Breast epithelium (tissue), 4 donors: ENCODE measurements at regions not wholly inside any gene's neighbourhood (a gene's known extent, or its start where the extent isn't known, plus 50 kb on each side); places are given as distances from the start of the nearest gene placed in this dataset.
A peak's percentile ranks its signal among the peaks of the same experiment; 100 is the strongest.

ENCODE experiments used
- DNase-seq, 2 donors: peaks; one replicate each; pipeline ENCODE4 v3.0.0-alpha.2; 2019; ENCODE audit warnings: low spot score in 2 of 2
- H3K27ac ChIP-seq, 2 donors: fragments of 200-600 bp; sonication (generic) in 1 of 2; one replicate each; pipeline ENCODE4 v1.5.1; 2016 to 2019; ENCODE audit warnings: mild to moderate bottlenecking in 1 of 2
- H3K27me3 ChIP-seq, 2 donors: fragments of 200-600 bp; sonication (generic) in 1 of 2; one replicate each; pipeline versions ENCODE4 v1.5.1 to v1.6.0; 2017 to 2019; ENCODE audit warnings: control low read depth in 1 of 2, mild to moderate bottlenecking in 1 of 2
- H3K36me3 ChIP-seq: fragments of 200-600 bp; one replicate; pipeline ENCODE4 v1.5.1; 2019
- H3K4me1 ChIP-seq, 2 donors: fragments of 200-600 bp; sonication (generic); one replicate each; pipeline ENCODE4 v1.5.1; 2016 to 2019; ENCODE audit warnings: control low read depth in 1 of 2
- H3K4me3 ChIP-seq, 3 donors: fragments of 200-600 bp; sonication (generic); 1 replicate in 2 of 3; 2 replicates in 1 of 3; pipeline ENCODE4 v1.5.1; 2016 to 2019; ENCODE audit warnings: mild to moderate bottlenecking in 3 of 3, moderate library complexity in 2 of 3
- H3K9me3 ChIP-seq, 2 donors: fragments of 200-600 bp; sonication (generic) in 1 of 2; one replicate each; pipeline ENCODE4 v1.5.1; 2016 to 2019; ENCODE audit warnings: control low read depth in 1 of 2
- POLR2A ChIP-seq: fragments of 450-650 bp; IDR thresholded peaks from one replicate; pipeline ENCODE4 v1.6.1; 2016; ENCODE audit warnings: antibody characterized with exemption, mild to moderate bottlenecking, moderate library complexity
- POLR2AphosphoS5 ChIP-seq, 3 donors: sonication (generic); formaldehyde crosslinking; IDR thresholded peaks; one replicate each; pipeline ENCODE4 v1.6.1; 2017; ENCODE audit warnings: antibody characterized with exemption in 3 of 3
- intact Hi-C: fragments of 100-400 bp; cut with DNase I; formaldehyde crosslinking; loops from one replicate; pipeline ENCODE4 v1.15.1; 2023; ENCODE audit warnings: low total_unique reads
- TF ChIP-seq, protein P1 (sequence below), 3 donors: fragments of 450-650 bp; IDR thresholded peaks; one replicate each; pipeline ENCODE4 v1.5.1; 2016 to 2017; ENCODE audit warnings: antibody characterized with exemption in 3 of 3, mild to moderate bottlenecking in 3 of 3, moderate library complexity in 3 of 3

DNA sequence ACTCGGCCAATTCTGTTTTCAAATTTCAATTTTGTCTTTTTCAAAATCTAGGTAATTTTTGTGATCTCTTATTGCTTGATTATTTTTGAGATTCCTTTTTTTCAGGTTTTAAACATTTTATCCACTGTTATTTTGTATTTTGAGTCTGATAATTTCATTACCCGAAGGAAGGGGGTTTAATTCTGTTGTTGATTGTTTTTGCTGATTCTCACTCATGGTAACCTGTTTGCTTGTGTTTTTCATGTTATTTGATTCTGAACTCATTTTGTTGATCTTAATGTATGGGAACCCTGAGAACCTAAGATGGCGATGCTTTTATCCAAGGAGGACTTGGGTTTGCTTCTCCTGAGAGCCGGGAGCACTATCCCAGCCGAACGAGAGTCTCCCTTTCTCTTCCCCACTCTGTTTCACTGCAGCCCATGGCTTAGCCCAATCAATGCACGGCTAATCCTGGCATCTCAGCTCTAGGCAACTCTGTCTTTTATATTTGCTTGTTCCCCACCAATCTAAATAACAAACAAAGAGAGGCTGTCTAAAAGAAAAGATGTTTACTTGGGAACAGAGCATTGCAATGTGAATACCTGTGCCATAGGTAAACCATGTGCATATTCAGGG is 73.2 kb upstream of the ZCCHC2 start:
- no peak for DNase-seq
- H3K36me3 ChIP-seq, result no peaks in the 10 kb centered on the region
- H3K4me1 ChIP-seq, result peaks cover 0 to 11% of the 10 kb centered on the region in 2 donors
- H3K27me3 ChIP-seq, result no peaks in the 10 kb centered on the region
- intact Hi-C loops, result no loop called here
- TF ChIP-seq POLR2AphosphoS5 (IDR thresholded peaks at IDR 0.05), result no peak
- TF ChIP-seq POLR2A, result no peak
- TF ChIP-seq, protein P1, sequence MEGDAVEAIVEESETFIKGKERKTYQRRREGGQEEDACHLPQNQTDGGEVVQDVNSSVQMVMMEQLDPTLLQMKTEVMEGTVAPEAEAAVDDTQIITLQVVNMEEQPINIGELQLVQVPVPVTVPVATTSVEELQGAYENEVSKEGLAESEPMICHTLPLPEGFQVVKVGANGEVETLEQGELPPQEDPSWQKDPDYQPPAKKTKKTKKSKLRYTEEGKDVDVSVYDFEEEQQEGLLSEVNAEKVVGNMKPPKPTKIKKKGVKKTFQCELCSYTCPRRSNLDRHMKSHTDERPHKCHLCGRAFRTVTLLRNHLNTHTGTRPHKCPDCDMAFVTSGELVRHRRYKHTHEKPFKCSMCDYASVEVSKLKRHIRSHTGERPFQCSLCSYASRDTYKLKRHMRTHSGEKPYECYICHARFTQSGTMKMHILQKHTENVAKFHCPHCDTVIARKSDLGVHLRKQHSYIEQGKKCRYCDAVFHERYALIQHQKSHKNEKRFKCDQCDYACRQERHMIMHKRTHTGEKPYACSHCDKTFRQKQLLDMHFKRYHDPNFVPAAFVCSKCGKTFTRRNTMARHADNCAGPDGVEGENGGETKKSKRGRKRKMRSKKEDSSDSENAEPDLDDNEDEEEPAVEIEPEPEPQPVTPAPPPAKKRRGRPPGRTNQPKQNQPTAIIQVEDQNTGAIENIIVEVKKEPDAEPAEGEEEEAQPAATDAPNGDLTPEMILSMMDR (IDR thresholded peaks at IDR 0.05), result no peak
- no peak overlapping the region for H3K4me3 ChIP-seq
- no peak overlapping the region for H3K27ac ChIP-seq
- no peaks in the 10 kb centered on the region for H3K9me3 ChIP-seq

DNA sequence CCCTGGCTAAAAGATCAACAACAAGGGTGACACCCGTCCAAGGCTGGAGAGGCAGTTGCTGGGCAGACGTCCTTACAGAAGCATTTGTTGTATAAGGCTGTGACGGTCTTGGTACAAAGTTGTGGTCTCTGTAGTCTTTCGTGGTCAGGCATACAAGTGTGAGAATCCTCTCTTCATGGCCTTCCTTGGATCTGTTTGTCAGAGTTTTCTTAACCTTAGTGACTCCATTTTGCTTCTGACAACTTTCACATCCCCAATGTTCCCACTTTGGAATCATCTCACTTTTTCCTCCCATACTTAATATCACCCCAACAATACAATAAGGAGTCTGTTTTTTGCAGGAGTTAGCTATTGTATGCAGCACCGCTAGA is 72.7 kb upstream of the ZCCHC2 start:
- peaks cover 0 to 11% of the 10 kb centered on the region in 2 donors for H3K4me1 ChIP-seq
- no peaks in the 10 kb centered on the region for H3K27me3 ChIP-seq
- peak overlapping the region in 1 of 2 donors; percentile 65 for H3K27ac ChIP-seq
- H3K9me3 ChIP-seq, result no peaks in the 10 kb centered on the region
- intact Hi-C loops, result no loop called here
- H3K4me3 ChIP-seq, result no peak overlapping the region
- DNase-seq, result no peak
- TF ChIP-seq POLR2A, result no peak
- TF ChIP-seq, protein P1 (IDR thresholded peaks at IDR 0.05), result no peak
- TF ChIP-seq POLR2AphosphoS5 (IDR thresholded peaks at IDR 0.05), result no peak
- no peaks in the 10 kb centered on the region for H3K36me3 ChIP-seq

DNA sequence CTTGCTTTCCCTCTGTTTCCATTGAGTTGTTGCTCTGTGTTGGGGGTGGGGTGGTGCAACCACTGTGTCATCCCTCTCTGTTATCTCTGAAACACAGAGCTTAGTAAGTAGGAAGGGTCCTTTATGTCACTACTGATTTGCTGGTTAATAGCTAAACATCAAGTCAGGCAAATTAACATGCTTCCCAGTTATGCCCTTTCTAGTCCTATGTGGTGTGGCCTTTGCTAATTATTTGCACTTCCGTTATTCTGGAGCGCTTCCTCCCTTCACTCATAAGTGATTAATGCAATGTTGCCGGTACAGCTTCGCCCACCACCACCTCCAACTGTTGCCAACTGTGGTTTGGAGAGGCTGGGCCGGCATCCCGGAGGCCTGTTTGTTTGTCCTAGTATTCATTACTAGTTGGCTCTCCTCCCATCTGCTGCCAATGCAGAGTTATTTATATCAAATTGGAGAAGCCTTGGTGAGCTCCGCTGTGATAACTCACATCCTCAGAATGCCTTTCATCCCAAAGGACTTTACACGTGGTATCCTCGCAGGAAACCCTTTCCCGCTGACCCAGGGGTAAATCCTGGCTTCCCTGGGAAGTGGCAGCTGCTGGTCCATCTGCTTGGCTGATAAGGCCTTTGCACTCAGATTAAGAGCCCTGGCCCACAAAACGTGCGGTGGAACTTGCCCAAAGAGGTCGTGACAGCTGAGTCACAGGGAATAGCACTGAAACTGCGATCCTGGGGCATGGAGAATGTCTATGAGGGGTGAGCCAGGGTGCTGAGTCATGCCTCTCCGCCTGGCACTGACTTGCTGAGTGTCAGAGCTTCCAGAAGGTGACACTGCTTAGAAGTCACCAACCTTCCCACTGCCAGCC is 72.0 kb upstream of the ZCCHC2 start:
- TF ChIP-seq POLR2AphosphoS5 (IDR thresholded peaks at IDR 0.05), result peak; percentile 11 to 68 (median 55)
- TF ChIP-seq, protein P1 (IDR thresholded peaks at IDR 0.05), result no peak
- H3K27ac ChIP-seq, result peak overlapping the region; percentile 38 to 65
- no peaks in the 10 kb centered on the region for H3K9me3 ChIP-seq
- no peaks in the 10 kb centered on the region for H3K36me3 ChIP-seq
- no peaks in the 10 kb centered on the region for H3K27me3 ChIP-seq
- intact Hi-C loops, result no loop called here
- H3K4me1 ChIP-seq, result peaks cover 0 to 11% of the 10 kb centered on the region in 2 donors
- peak; percentile 38 to 52 for DNase-seq
- H3K4me3 ChIP-seq, result peak overlapping the region in 1 of 3 donors; percentile 4

DNA sequence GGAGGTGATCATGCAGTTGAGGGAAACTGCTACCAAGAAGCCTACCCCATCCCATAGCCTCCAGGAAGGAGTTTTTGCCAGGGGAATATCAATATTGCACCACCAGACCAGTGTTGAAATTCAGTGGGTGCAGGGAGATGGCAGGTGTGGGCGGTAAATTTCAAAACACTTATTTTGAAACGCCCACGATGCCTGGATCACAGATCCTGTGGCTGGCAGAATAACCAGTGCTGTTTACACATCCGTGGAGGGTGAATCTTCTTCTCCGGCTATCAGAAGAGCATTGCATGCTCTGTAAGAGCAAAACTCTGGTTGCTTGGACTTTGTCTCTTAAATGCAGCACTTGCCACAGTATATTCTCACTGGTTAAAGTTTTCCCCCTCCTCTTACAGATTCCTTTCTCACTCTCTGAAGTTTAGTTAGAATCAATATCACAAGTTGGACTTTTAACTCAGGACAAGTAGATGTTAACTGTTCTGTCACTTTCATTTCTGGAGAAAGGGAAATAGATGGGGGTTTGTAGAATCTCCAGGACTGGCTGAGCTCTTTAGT is 70.5 kb upstream of the ZCCHC2 start:
- Histone ChIP-seq H3K27me3 (no peaks in the 10 kb centered on the region), H3K9me3 (no peaks in the 10 kb centered on the region), H3K4me1 (peaks cover 0 to 11% of the 10 kb centered on the region in 2 donors), H3K4me3 (no peak overlapping the region), H3K27ac (no peak overlapping the region), H3K36me3 (no peaks in the 10 kb centered on the region)
- peak in 1 of 2 donors; percentile 48 for DNase-seq
- TF ChIP-seq, protein P1 (IDR thresholded peaks at IDR 0.05), result no peak
- TF ChIP-seq POLR2AphosphoS5 (IDR thresholded peaks at IDR 0.05) (no peak), POLR2A (no peak)
- intact Hi-C loops, result no loop called here

DNA sequence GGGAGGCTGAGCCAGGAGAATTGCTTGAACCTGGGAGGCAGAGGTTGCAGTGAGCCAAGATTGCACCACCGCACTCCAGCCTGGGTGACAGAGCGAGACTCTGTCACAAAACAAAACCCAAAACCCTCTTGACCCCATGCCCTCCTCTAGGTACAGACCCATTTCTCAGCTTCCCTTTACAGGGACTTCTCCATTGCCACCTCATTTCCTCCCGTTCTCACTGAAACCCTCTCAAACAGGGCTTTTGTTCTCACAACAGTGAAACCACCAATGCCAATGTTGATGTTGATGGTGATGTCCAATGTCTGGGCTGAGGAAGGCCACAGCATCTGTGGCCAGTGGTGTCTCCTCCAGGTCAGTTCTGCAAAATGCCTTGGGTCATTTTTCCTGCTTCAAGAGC is 69.0 kb upstream of the ZCCHC2 start:
- TF ChIP-seq POLR2A, result no peak
- TF ChIP-seq POLR2AphosphoS5 (IDR thresholded peaks at IDR 0.05), result no peak
- TF ChIP-seq, protein P1 (IDR thresholded peaks at IDR 0.05), result no peak
- no peaks in the 10 kb centered on the region for H3K9me3 ChIP-seq
- no peaks in the 10 kb centered on the region for H3K27me3 ChIP-seq
- no peaks in the 10 kb centered on the region for H3K36me3 ChIP-seq
- H3K4me1 ChIP-seq, result peaks cover 0 to 11% of the 10 kb centered on the region in 2 donors
- H3K4me3 ChIP-seq, result no peak overlapping the region
- intact Hi-C loops, result no loop called here
- no peak overlapping the region for H3K27ac ChIP-seq
- DNase-seq, result no peak
